NCI-H526 treated with DMSO at 0.1 percent for 48 hours (cell line): ENCODE measurements at regions not wholly inside any gene's neighbourhood (a gene's known extent, or its start where the extent isn't known, plus 50 kb on each side); places are given as distances from the start of the nearest gene placed in this dataset.

Experiments used
- DNase-seq: peaks from one replicate; lab custom pipeline; 2025; lab: John Stamatoyannopoulos, UW

DNA sequence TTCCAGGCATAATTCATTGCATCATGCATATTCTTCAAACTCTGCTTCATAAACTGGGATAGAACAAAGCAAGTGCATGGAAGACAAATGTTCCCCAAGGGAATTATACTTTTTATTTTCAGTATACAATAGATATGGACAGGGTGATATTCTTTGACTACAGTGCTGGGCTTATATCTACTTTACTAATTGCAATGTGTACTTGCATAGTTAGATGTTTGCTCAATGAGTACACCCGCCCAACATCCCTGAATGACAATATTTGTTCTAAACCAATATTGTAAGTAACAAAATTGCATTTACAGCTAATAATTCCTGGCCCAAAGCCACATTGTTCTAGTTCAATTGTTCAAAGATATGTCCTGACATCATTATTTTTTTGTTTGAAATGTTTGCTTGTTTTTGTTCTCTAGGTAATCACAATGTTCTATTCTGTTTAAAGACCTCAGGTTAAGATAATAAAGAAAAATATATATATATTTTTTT lies 171.4 kb downstream of the PTN start:
- no peak for DNase-seq

DNA sequence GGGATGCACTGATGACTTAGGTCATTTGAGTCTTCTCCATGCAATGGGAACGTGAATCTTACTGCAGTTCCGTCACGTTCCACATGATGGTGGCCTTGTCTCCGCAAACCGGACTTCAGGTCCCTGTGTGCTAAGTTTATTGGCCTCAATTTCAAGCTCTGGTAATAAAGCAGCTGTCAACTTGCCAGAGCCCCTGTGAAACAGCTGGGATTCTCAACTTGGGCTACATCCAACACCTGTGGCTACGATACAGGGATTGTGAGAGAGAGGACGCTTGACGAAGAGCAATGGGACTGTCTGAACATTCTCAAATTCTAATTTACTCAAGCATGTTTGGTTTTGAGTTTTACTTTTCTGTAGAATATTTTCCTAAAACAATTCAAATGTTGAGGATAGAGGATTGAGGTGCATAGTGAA lies 174.2 kb downstream of the PTN start:
- DNase-seq: peak; percentile 79

GRCh38 chr7:137167609-137168008 lies 175.9 kb downstream of the PTN start:
- no peak for DNase-seq

DNA sequence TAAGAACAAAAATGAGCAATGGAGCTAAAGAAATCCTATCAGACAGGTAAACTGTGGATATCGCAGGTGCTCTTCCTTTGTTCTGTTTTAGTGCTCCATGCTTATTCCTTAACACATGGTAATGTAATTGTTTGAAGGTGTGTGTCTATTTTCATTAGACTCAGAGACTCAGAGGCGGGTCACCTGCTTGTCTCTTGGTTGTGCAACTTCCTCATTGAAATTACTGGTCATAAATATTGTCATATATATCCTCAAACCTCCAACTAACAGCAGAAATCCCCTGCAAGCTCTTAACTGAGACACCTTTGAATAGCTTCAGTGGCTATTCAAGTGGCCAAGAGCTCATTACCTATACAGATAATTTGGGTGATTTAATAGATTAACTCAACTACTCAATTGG lies 177.2 kb downstream of the PTN start:
- DNase-seq: no peak

DNA sequence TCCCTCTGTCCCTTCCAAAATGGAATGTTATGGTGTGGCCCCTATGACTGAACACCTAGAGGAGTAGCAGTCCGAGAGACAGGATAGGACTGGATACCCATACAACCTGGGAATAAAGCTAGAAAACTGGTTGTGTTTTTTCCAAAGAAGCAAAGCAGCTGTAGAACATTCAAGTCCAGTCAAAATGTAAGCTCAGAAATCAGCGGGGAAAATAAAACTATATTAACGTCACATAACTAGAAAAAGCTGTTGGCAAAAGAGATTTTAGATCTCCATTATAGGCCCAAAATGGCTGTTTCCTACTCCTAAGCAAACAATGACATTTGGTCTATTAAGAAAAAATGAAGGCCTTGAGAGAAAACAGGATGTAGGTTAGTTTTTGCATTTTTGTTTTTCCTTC lies 177.7 kb downstream of the PTN start:
- DNase-seq: no peak

- no peak for DNase-seq
Observed at GRCh38 chr7:137165241-137165640, 178.3 kb downstream of the PTN start.

DNA sequence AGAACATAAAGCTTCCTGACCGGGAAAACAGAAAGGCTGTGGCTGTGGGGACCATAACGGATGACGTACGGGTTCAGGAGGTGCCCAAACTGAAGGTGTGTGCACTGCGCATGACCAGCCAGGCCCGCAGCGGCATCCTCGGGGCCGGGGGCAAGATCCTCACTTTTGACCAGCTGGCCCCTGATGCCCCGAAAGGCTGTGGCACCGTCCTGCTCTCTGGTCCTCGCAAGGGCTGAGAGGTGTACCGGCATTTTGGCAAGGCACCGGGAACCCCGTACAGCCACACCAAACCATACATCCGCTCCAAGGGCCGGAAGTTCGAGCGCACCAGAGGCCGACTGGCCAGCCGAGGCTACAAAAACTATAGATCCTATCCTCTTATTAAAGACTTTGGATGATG lies 179.3 kb downstream of the PTN start:
- no peak for DNase-seq

DNA sequence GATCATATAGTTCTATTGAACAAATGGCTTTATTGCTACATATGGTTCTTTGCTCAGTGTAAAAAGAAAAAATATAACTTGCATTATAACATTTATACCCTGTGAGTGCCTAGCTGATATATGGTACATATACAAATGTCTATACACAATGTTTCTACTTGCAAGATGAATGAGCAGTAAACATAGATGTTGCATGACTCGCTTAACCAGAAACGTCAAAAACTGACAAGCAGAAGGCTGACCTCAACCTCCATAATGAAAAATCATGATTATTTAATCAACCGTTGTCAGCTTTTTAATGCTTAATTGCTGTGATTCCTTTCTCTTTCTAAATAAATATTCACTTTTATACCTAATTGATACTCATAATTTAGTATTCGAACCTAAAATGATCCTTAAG lies 183.3 kb downstream of the PTN start:
- no peak for DNase-seq

DNA sequence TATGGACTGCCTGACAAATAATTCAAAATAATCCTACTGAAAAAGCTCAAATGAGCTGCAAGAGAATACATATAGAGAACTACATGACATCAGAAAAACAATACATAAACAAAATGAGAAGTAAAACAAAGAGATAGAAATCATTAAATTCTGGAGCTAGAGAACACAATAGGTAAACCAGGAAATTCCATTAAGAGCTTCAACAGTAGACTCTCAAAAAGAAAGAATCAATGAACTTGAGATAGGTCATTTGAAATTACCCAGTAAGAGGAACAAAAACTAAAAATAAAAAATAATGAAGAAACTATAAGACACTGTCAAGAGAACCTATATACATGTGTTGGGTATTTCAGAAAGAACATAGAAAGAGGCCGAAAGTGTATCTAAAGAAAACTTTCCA lies 186.3 kb downstream of the PTN start:
- no peak for DNase-seq

GRCh38 chr7:137151690-137152052 lies 191.9 kb downstream of the PTN start:
- DNase-seq: no peak

- no peak for DNase-seq
Observed at GRCh38 chr7:137151041-137151689, 192.4 kb downstream of the PTN start.

GRCh38 chr7:137147338-137147720 lies 196.2 kb downstream of the PTN start:
- DNase-seq: no peak

- no peak for DNase-seq
Observed at GRCh38 chr7:137146552-137147337, 196.8 kb downstream of the PTN start.

DNA sequence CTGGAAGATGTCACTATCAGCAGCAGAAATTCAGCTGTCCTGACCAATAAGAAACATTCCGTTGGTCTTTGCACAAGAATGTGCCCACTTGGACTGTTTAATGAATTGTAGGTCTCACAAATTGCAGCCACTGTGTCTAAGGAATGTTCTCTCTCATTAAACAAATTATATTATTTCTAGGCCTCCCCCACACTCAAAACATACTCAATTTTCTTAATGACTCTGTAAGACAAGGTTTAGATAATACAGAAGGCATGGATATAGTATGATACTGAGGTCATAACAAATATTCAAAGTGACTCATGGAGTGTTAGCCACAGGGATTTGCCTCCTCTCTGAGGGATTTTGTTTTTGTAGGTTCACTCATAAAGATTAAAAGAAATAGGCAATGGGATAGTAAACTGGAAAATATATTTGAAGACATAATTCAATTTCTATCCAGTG lies 197.5 kb downstream of the PTN start:
- DNase-seq: no peak

- no peak for DNase-seq
Observed at GRCh38 chr7:137142376-137142775, 201.2 kb downstream of the PTN start.

- DNase-seq: no peak
Observed at GRCh38 chr7:137135654-137136350, 207.7 kb downstream of the PTN start.

- DNase-seq: no peak
Observed at GRCh38 chr7:137130751-137131158, 212.8 kb downstream of the PTN start.

- DNase-seq: no peak
Observed at GRCh38 chr7:137129025-137129424, 214.5 kb downstream of the PTN start.

DNA sequence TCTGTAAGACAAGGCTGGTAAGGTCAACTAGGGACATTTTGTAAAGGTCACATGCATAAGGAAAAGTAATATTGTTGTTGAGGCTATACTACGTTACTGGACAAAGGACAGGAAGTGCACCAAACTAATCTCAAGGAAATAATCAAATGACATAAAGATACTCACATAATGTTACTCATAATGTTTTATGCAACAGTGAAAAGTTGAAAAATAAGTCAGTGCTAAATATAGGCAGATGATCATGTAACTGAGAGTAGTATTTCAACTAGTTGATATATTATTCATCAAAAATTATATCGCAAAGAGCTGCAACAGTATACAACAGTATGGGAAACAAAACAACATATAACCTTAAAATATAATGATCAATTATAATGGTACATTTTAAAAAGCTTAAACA lies 215.7 kb downstream of the PTN start:
- DNase-seq: no peak

- no peak for DNase-seq
Observed at GRCh38 chr7:137127058-137127457, 216.5 kb downstream of the PTN start.

GRCh38 chr7:137122145-137122544 lies 221.4 kb downstream of the PTN start:
- no peak for DNase-seq

DNA sequence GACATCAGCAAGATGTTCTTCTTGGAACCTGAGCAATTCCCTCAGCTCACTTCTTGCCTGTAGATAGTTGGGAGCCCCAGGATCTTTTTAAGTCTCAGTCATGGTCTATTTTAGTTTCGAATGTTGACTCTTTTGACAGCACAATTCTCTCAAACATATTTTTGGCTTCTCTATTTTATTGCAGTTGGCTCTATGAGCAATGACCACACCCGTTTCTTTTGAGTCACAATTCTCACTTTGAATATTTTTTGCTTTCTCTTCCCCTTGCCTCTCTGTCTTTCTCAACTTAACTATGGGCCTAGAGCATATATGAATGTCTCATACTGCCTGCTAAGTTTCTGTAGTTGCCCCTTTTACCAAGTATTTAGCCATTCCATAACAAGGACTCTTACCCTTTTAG lies 222.8 kb downstream of the PTN start:
- no peak for DNase-seq

- DNase-seq: no peak
Observed at GRCh38 chr7:137110535-137110934, 233.0 kb downstream of the PTN start.
